ENCODE measurements at regions not wholly inside any gene's neighbourhood (a gene's known extent, or its start where the extent isn't known, plus 50 kb on each side); places are given as distances from the start of the nearest gene placed in this dataset.

- no peak for TF ChIP-seq CTCF (IDR thresholded peaks at IDR 0.05; ENCODE audit: low read depth, low read length)
- DNase-seq (ENCODE audit: extremely low read depth, low read depth): no peak
Measured at GRCh38 chr15:97870771-97871170, 89.7 kb upstream of the ARRDC4 start.

GRCh38 chr15:97874139-97874538, 86.4 kb upstream of the ARRDC4 start:
- DNase-seq (ENCODE audit: extremely low read depth, low read depth): no peak
- TF ChIP-seq CTCF (IDR thresholded peaks at IDR 0.05; ENCODE audit: low read depth, low read length): no peak

GRCh38 chr15:97875025-97875512, 85.4 kb upstream of the ARRDC4 start:
- DNase-seq (ENCODE audit: extremely low read depth, low read depth): no peak
- no peak for TF ChIP-seq CTCF (IDR thresholded peaks at IDR 0.05; ENCODE audit: low read depth, low read length)

- TF ChIP-seq CTCF (IDR thresholded peaks at IDR 0.05; ENCODE audit: low read depth, low read length): no peak
- DNase-seq (ENCODE audit: extremely low read depth, low read depth): no peak
Measured at GRCh38 chr15:97875513-97876280, 84.8 kb upstream of the ARRDC4 start.

- no peak for TF ChIP-seq CTCF (IDR thresholded peaks at IDR 0.05; ENCODE audit: low read depth, low read length)
- no peak for DNase-seq (ENCODE audit: extremely low read depth, low read depth)
Measured at GRCh38 chr15:97876281-97876675, 84.2 kb upstream of the ARRDC4 start.

- DNase-seq (ENCODE audit: extremely low read depth, low read depth): no peak
- TF ChIP-seq CTCF (IDR thresholded peaks at IDR 0.05; ENCODE audit: low read depth, low read length): no peak
Measured at GRCh38 chr15:97881346-97881965, 79.0 kb upstream of the ARRDC4 start.

GRCh38 chr15:97884513-97885131, 75.9 kb upstream of the ARRDC4 start:
- no peak for TF ChIP-seq CTCF (IDR thresholded peaks at IDR 0.05; ENCODE audit: low read depth, low read length)

More at GRCh38 chr15:97884513-97885131, 75.9 kb upstream of the ARRDC4 start:
- no peak for DNase-seq (ENCODE audit: extremely low read depth, low read depth)

All from AG09319 (cell line).